ENCODE measurements at regions not wholly inside any gene's neighbourhood (a gene's known extent, or its start where the extent isn't known, plus 50 kb on each side); places are given as distances from the start of the nearest gene placed in this dataset.

GRCh38 chr2:174656676-174657176, 59.1 kb upstream of the WIPF1 start:
- Histone ChIP-seq H3K4me2 (ENCODE audit: low read length) (no peak overlapping the region), H3K9me3 (ENCODE audit: control insufficient read depth in 1 of 2, insufficient read depth in 1 of 2, low read depth in 1 of 2, low read length in 2 of 2) (no peaks in the 10 kb centered on the region), H3K36me3 (ENCODE audit: control insufficient read depth in 1 of 2, insufficient read depth in 2 of 2, low read length in 2 of 2) (no peaks in the 10 kb centered on the region), H3K4me1 (ENCODE audit: control insufficient read depth in 1 of 2, insufficient read depth in 2 of 2, low read length in 2 of 2) (no peaks in the 10 kb centered on the region), H3K79me2 (ENCODE audit: insufficient read depth, low read length) (no peaks in the 10 kb centered on the region), H3K9me2 (ENCODE audit: insufficient read depth) (no peaks in the 10 kb centered on the region), H3K27me3 (ENCODE audit: insufficient read depth, low read length) (no peaks in the 10 kb centered on the region), H2AFZ (ENCODE audit: low read depth, low read length, poor library complexity, severe bottlenecking) (no peak overlapping the region), H4K20me1 (ENCODE audit: insufficient read depth) (no peaks in the 10 kb centered on the region), H3K27ac (ENCODE audit: low read depth, low read length) (no peak overlapping the region), H3K9ac (ENCODE audit: low read length) (no peak overlapping the region), H3K4me3 (replicated peaks in 1 of 2; ENCODE audit: low read depth in 1 of 2, low read length in 2 of 2) (no peak overlapping the region)
- ChIA-PET POLR2A (no interaction called here), RAD21 (ENCODE audit: low non-redundant PET in 1 of 2, low total read pairs in 2 of 2, uncharacterized antibody in 2 of 2, unreplicated experiment in 2 of 2) (no interaction called here), CTCF (no interaction called here)
- ATAC-seq (no peak), DNase-seq (ENCODE audit: low read depth, low spot score) (no peak)
- intact Hi-C loops (cut with micrococcal nuclease), result no loop called here
- TF ChIP-seq ZFX (IDR thresholded peaks at IDR 0.05), result no peak
- TF ChIP-seq POLR2A (IDR thresholded peaks at IDR 0.05; ENCODE audit: borderline replicate concordance, extremely low read depth, insufficient read depth, insufficient read length), result no peak
- no peak for TF ChIP-seq SP1 (IDR thresholded peaks at IDR 0.05; ENCODE audit: low read depth)
- TF ChIP-seq REST (IDR thresholded peaks at IDR 0.05; ENCODE audit: low read depth), result no peak
- TF ChIP-seq JUND (IDR thresholded peaks at IDR 0.05), result no peak
- no peak for TF ChIP-seq CEBPB (IDR thresholded peaks at IDR 0.05; ENCODE audit: low read depth)
- TF ChIP-seq SIN3A (IDR thresholded peaks at IDR 0.05; ENCODE audit: low read depth), result no peak
- TF ChIP-seq ATF3 (IDR thresholded peaks at IDR 0.05), result no peak
- no peak for TF ChIP-seq ZBTB33 (IDR thresholded peaks at IDR 0.05; ENCODE audit: extremely low read depth, insufficient replicate concordance, low read length)
- TF ChIP-seq TCF7L2 (IDR thresholded peaks at IDR 0.05; ENCODE audit: borderline replicate concordance, extremely low read depth, insufficient read depth, insufficient read length), result no peak
- no peak for TF ChIP-seq SRF (IDR thresholded peaks at IDR 0.05; ENCODE audit: low read depth)
- no TSS peak for BruUV-seq (replicated peaks)
